ENCODE measurements at regions not wholly inside any gene's neighbourhood (a gene's known extent, or its start where the extent isn't known, plus 50 kb on each side); places are given as distances from the start of the nearest gene placed in this dataset.

- no peak for DNase-seq
Observed at GRCh38 chr6:1113916-1114540, 197.9 kb upstream of the FOXQ1 start.

GRCh38 chr6:1111361-1111760 is 200.5 kb upstream of the FOXQ1 start:
- no peak for DNase-seq

- DNase-seq: no peak
Observed at GRCh38 chr6:1110941-1111349, 201.0 kb upstream of the FOXQ1 start.

- DNase-seq: no peak
Observed at GRCh38 chr6:1110164-1110563, 201.7 kb upstream of the FOXQ1 start.

GRCh38 chr6:1109134-1109533 is 202.8 kb upstream of the FOXQ1 start:
- no peak for DNase-seq

- no peak for DNase-seq
Observed at GRCh38 chr6:1108198-1108597, 203.7 kb upstream of the FOXQ1 start.

- no peak for DNase-seq
Observed at GRCh38 chr6:1107578-1107977, 204.3 kb upstream of the FOXQ1 start.

- DNase-seq: no peak
Observed at GRCh38 chr6:1105833-1106400, 206.0 kb upstream of the FOXQ1 start.

GRCh38 chr6:1104988-1105670 is 206.8 kb upstream of the FOXQ1 start:
- no peak for DNase-seq

- DNase-seq: peak; percentile 3
Observed at GRCh38 chr6:1103945-1104623, 207.8 kb upstream of the FOXQ1 start.

- no peak for DNase-seq
Observed at GRCh38 chr6:1103021-1103420, 208.9 kb upstream of the FOXQ1 start.

- no peak for DNase-seq
Observed at GRCh38 chr6:1100269-1100668, 211.6 kb upstream of the FOXQ1 start.

- DNase-seq: no peak
Observed at GRCh38 chr6:1099264-1099663, 212.6 kb upstream of the FOXQ1 start.

- no peak for DNase-seq
Observed at GRCh38 chr6:1096967-1097765, 214.7 kb upstream of the FOXQ1 start.

- DNase-seq: no peak
Observed at GRCh38 chr6:1094306-1094705, 217.6 kb upstream of the FOXQ1 start.

- no peak for DNase-seq
Observed at GRCh38 chr6:1091900-1092299, 220.0 kb upstream of the FOXQ1 start.

- DNase-seq: no peak
Observed at GRCh38 chr6:1089859-1090258, 222.0 kb upstream of the FOXQ1 start.

- no peak for DNase-seq
Observed at GRCh38 chr6:1088492-1089001, 223.4 kb upstream of the FOXQ1 start.

GRCh38 chr6:1087154-1087843 is 224.6 kb upstream of the FOXQ1 start:
- DNase-seq: no peak

- no peak for DNase-seq
Observed at GRCh38 chr6:1086446-1087153, 225.3 kb upstream of the FOXQ1 start.

- DNase-seq: no peak
Observed at GRCh38 chr6:1082285-1082935, 229.5 kb upstream of the FOXQ1 start.

All from NCI-H146 (cell line).